GM23338 (cell line): ENCODE measurements at regions not wholly inside any gene's neighbourhood (a gene's known extent, or its start where the extent isn't known, plus 50 kb on each side); places are given as distances from the start of the nearest gene placed in this dataset.

Experiments
- ATAC-seq: fragments of 200-7000 bp; cut with Tn5 transposase; 3 replicates; pipeline ENCODE4 v1.9.1; 2020
- DNase-seq: peaks from one replicate; pipeline ENCODE4 v3.0.0-alpha.2; 2015; ENCODE audit warnings: low spot score
- H2AFZ ChIP-seq: fragments of 200-600 bp; sonication (generic); 2 replicates; pipeline ENCODE4 v1.8.0; 2016; ENCODE audit warnings: antibody characterized with exemption, mild to moderate bottlenecking, moderate library complexity
- H3F3A ChIP-seq: fragments of 200-600 bp; sonication (generic); replicated peaks from 2 replicates; pipeline ENCODE4 v1.8.0; 2017; ENCODE audit warnings: antibody characterized with exemption, mixed run types, low read depth
- H3K27ac ChIP-seq: fragments of 200-600 bp; sonication (generic); 2 replicates; pipeline ENCODE4 v1.6.1; 2016; ENCODE audit warnings: low read depth
- H3K27me3 ChIP-seq: fragments of 200-600 bp; sonication (generic); 2 replicates; pipeline ENCODE4 v1.8.0; 2016; ENCODE audit warnings: mild to moderate bottlenecking, mixed run types, moderate library complexity; ENCODE audit not compliant: insufficient read depth
- H3K36me3 ChIP-seq: fragments of 200-600 bp; sonication (generic); 2 replicates; pipeline ENCODE4 v1.8.0; 2016; ENCODE audit warnings: mild to moderate bottlenecking; ENCODE audit not compliant: insufficient read depth
- H3K4me1 ChIP-seq: fragments of 200-600 bp; sonication (generic); 2 replicates; pipeline ENCODE4 v1.8.0; 2016; ENCODE audit warnings: mild to moderate bottlenecking, moderate library complexity; ENCODE audit not compliant: insufficient read depth
- H3K4me2 ChIP-seq: fragments of 200-600 bp; sonication (generic); 2 replicates; pipeline ENCODE4 v1.7.1; 2017; ENCODE audit warnings: mixed run types
- H3K4me3 ChIP-seq: fragments of 200-600 bp; sonication (generic); 2 replicates; pipeline ENCODE4 v1.6.1; 2016; ENCODE audit warnings: mixed run types
- H3K79me2 ChIP-seq: fragments of 200-600 bp; sonication (generic); replicated peaks from 2 replicates; pipeline ENCODE4 v1.8.0; 2017; ENCODE audit warnings: mild to moderate bottlenecking; ENCODE audit not compliant: insufficient read depth
- H3K9me2 ChIP-seq: fragments of 200-600 bp; sonication (generic); 2 replicates; pipeline ENCODE4 v1.8.0; 2017; ENCODE audit not compliant: insufficient read depth
- H4K20me1 ChIP-seq: fragments of 200-600 bp; sonication (generic); replicated peaks from 2 replicates; pipeline ENCODE4 v1.8.0; 2017; ENCODE audit warnings: mild to moderate bottlenecking; ENCODE audit not compliant: insufficient read depth
- H3K27ac Mint-ChIP-seq: 2 replicates; pipeline ENCODE4 v1.8.0; 2020; ENCODE audit warnings: inconsistent platforms, mild to moderate bottlenecking, moderate library complexity, mixed read lengths
- H3K27me3 Mint-ChIP-seq: 3 replicates; pipeline ENCODE4 v1.8.0; 2022; ENCODE audit warnings: low read depth, mild to moderate bottlenecking, moderate library complexity, mixed read lengths, inconsistent platforms; ENCODE audit not compliant: insufficient read depth, poor library complexity
- H3K36me3 Mint-ChIP-seq: 3 replicates; pipeline ENCODE4 v1.8.0; 2021; ENCODE audit warnings: low read depth, mild to moderate bottlenecking, inconsistent platforms, moderate library complexity, mixed read lengths
- H3K4me1 Mint-ChIP-seq: 3 replicates; pipeline ENCODE4 v1.8.0; 2020; ENCODE audit warnings: mild to moderate bottlenecking, inconsistent platforms, mixed read lengths
- H3K4me3 Mint-ChIP-seq: 3 replicates; pipeline ENCODE4 v1.8.0; 2021; ENCODE audit warnings: moderate library complexity, mild to moderate bottlenecking, inconsistent platforms, mixed read lengths
- H3K9me3 Mint-ChIP-seq: 3 replicates; pipeline ENCODE4 v1.8.0; 2020; ENCODE audit warnings: moderate library complexity, mild to moderate bottlenecking, inconsistent platforms, mixed read lengths
- CREB1 ChIP-seq: fragments of 250-450 bp; sonication (Bioruptor Pico); IDR thresholded peaks from 2 replicates; pipeline ENCODE4 v1.5.0; 2020; ENCODE audit warnings: low read depth, mild to moderate bottlenecking, moderate library complexity
- CTCF ChIP-seq, 2 experiments: fragments of 200-600 bp in 1 of 2; sonication (generic) in 1 of 2; conservative IDR thresholded peaks; 2 replicates each; pipeline versions ENCODE4 v1.5.1 to v1.6.1; 2016 to 2017; ENCODE audit warnings: antibody characterized with exemption in 2 of 2, low read depth in 2 of 2, mild to moderate bottlenecking in 2 of 2, moderate library complexity in 1 of 2
- EZH2 ChIP-seq: fragments of 200-600 bp; sonication (generic); IDR thresholded peaks from one replicate; pipeline ENCODE4 v1.8.0; 2017; ENCODE audit warnings: antibody characterized with exemption, mild to moderate bottlenecking, low read depth; ENCODE audit not compliant: unreplicated experiment
- EZH2phosphoT487 ChIP-seq: fragments of 200-600 bp; sonication (generic); IDR thresholded peaks from one replicate; pipeline ENCODE4 v1.8.1; 2018; ENCODE audit warnings: antibody characterized with exemption; ENCODE audit not compliant: unreplicated experiment
- JUNB ChIP-seq: IDR thresholded peaks from one replicate; pipeline ENCODE4 v1.6.1; 2016; ENCODE audit warnings: antibody characterized with exemption; ENCODE audit not compliant: unreplicated experiment
- NANOG ChIP-seq: IDR thresholded peaks from 2 replicates; pipeline ENCODE4 v1.6.1; 2016; ENCODE audit warnings: antibody characterized with exemption, borderline replicate concordance
- POLR2AphosphoS5 ChIP-seq: IDR thresholded peaks from 2 replicates; pipeline ENCODE4 v1.6.1; 2016; ENCODE audit warnings: antibody characterized with exemption, low read depth
- STAT1 ChIP-seq: IDR thresholded peaks from one replicate; pipeline ENCODE4 v1.6.1; 2016; ENCODE audit warnings: antibody characterized with exemption; ENCODE audit not compliant: unreplicated experiment
- ZNF114 ChIP-seq: fragments of 250-450 bp; sonication (Bioruptor Pico); IDR thresholded peaks from 2 replicates; pipeline ENCODE4 v1.5.0; 2020; ENCODE audit warnings: mild to moderate bottlenecking, moderate library complexity
- ZNF331 ChIP-seq: fragments of 250-450 bp; sonication (Bioruptor Pico); IDR thresholded peaks from 2 replicates; pipeline ENCODE4 v1.5.0; 2020; ENCODE audit warnings: low read depth, mild to moderate bottlenecking, moderate library complexity
- ZNF462 ChIP-seq: fragments of 250-450 bp; sonication (Bioruptor Pico); IDR thresholded peaks from 2 replicates; pipeline ENCODE4 v1.5.0; 2020; ENCODE audit warnings: mild to moderate bottlenecking, moderate library complexity
- TF ChIP-seq, protein P1 (sequence below): IDR thresholded peaks from one replicate; pipeline ENCODE4 v1.6.1; 2018; ENCODE audit warnings: antibody characterized with exemption; ENCODE audit not compliant: unreplicated experiment
- TF ChIP-seq, protein P2 (sequence below): IDR thresholded peaks from 2 replicates; pipeline ENCODE4 v1.6.1; 2016; ENCODE audit warnings: antibody characterized with exemption

GRCh38 chr1:114342376-114342775, 168.6 kb downstream of the TRIM33 start:
- H3K79me2 ChIP-seq: no peaks in the 10 kb centered on the region
- Mint-ChIP-seq H3K4me3 (no peak overlapping the region), H3K4me1 (peaks cover 10% of the 10 kb centered on the region), H3K27me3 (peaks cover 14% of the 10 kb centered on the region), H3K27ac (no peak overlapping the region), H3K9me3 (no peaks in the 10 kb centered on the region), H3K36me3 (no peaks in the 10 kb centered on the region)
- no peak overlapping the region for H3K27ac ChIP-seq
- TF ChIP-seq EZH2phosphoT487 (no peak), POLR2AphosphoS5 (no peak), STAT1 (no peak), JUNB (no peak), EZH2 (no peak), CTCF (conservative IDR thresholded peaks at IDR 0.05; ENCODE audit: low read depth in 2 of 2) (no peak), ZNF331 (CRISPR knock-in tag) (no peak), CREB1 (CRISPR knock-in tag) (no peak), NANOG (no peak), ZNF114 (CRISPR knock-in tag) (no peak), ZNF462 (CRISPR knock-in tag) (no peak)
- TF ChIP-seq, protein P1, sequence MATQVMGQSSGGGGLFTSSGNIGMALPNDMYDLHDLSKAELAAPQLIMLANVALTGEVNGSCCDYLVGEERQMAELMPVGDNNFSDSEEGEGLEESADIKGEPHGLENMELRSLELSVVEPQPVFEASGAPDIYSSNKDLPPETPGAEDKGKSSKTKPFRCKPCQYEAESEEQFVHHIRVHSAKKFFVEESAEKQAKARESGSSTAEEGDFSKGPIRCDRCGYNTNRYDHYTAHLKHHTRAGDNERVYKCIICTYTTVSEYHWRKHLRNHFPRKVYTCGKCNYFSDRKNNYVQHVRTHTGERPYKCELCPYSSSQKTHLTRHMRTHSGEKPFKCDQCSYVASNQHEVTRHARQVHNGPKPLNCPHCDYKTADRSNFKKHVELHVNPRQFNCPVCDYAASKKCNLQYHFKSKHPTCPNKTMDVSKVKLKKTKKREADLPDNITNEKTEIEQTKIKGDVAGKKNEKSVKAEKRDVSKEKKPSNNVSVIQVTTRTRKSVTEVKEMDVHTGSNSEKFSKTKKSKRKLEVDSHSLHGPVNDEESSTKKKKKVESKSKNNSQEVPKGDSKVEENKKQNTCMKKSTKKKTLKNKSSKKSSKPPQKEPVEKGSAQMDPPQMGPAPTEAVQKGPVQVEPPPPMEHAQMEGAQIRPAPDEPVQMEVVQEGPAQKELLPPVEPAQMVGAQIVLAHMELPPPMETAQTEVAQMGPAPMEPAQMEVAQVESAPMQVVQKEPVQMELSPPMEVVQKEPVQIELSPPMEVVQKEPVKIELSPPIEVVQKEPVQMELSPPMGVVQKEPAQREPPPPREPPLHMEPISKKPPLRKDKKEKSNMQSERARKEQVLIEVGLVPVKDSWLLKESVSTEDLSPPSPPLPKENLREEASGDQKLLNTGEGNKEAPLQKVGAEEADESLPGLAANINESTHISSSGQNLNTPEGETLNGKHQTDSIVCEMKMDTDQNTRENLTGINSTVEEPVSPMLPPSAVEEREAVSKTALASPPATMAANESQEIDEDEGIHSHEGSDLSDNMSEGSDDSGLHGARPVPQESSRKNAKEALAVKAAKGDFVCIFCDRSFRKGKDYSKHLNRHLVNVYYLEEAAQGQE: no peak
- TF ChIP-seq, protein P2, sequence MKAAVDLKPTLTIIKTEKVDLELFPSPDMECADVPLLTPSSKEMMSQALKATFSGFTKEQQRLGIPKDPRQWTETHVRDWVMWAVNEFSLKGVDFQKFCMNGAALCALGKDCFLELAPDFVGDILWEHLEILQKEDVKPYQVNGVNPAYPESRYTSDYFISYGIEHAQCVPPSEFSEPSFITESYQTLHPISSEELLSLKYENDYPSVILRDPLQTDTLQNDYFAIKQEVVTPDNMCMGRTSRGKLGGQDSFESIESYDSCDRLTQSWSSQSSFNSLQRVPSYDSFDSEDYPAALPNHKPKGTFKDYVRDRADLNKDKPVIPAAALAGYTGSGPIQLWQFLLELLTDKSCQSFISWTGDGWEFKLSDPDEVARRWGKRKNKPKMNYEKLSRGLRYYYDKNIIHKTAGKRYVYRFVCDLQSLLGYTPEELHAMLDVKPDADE: no peak
- H4K20me1 ChIP-seq: no peaks in the 10 kb centered on the region
- H3K9me2 ChIP-seq: peaks cover 10% of the 10 kb centered on the region; the same call in 1 of the 2 replicates
- H3F3A ChIP-seq: peaks cover 4% of the 10 kb centered on the region; the same call in 1 of the 2 replicates
- no peak for ATAC-seq
- no peak overlapping the region for H3K4me3 ChIP-seq
- H3K27me3 ChIP-seq: peaks cover 5% of the 10 kb centered on the region; the same call in 1 of the 2 replicates
- no peaks in the 10 kb centered on the region for H3K36me3 ChIP-seq
- H3K4me2 ChIP-seq: no peak overlapping the region
- peaks cover 10% of the 10 kb centered on the region for H3K4me1 ChIP-seq
- H2AFZ ChIP-seq: 0 out of 2 replicates have a peak overlapping the region, but pooled peaks have one; percentile 14
- DNase-seq: no peak
